Suprapubic skin (tissue), 3 donors: ENCODE measurements at regions not wholly inside any gene's neighbourhood (a gene's known extent, or its start where the extent isn't known, plus 50 kb on each side); places are given as distances from the start of the nearest gene placed in this dataset.

Source experiments
- CTCF ChIP-seq, 2 donors: fragments of 200-600 bp in 1 of 2; fragments of 450-650 bp in 1 of 2; sonication (generic) in 1 of 2; IDR thresholded peaks; one replicate each; pipeline ENCODE4 v1.5.1; 2016 to 2019; ENCODE audit warnings: antibody characterized with exemption in 2 of 2, mild to moderate bottlenecking in 1 of 2, moderate library complexity in 1 of 2
- POLR2A ChIP-seq, 2 donors: fragments of 450-650 bp; IDR thresholded peaks; one replicate each; pipeline ENCODE4 v1.6.1; 2017; ENCODE audit warnings: antibody characterized with exemption in 2 of 2, mild to moderate bottlenecking in 2 of 2, moderate library complexity in 2 of 2

DNA sequence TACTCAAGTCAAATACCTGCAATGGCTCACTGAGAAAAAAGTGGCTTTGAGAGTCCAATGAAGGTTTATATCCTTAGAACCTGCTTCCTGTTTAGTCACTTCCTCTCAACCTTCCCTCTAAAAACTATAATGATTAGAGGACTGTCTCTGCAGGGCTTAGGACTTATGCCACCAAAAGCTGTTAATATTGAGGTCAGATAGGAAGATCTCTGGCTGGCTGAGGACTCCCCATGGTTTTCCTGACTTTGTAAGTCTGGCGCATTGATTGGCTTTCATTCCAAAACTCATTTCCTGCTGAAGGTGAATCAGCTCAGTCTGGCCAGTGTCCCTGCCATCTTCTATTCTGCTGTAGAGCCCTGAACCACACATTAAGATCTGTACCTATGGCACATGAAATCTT is 140.9 kb upstream of the ANK2 start:
- TF ChIP-seq CTCF (IDR thresholded peaks at IDR 0.05): no peak
- TF ChIP-seq POLR2A (IDR thresholded peaks at IDR 0.05): no peak
